Thyroid gland (tissue), 4 donors: ENCODE measurements at regions not wholly inside any gene's neighbourhood (a gene's known extent, or its start where the extent isn't known, plus 50 kb on each side); places are given as distances from the start of the nearest gene placed in this dataset.

Source experiments
- CTCF ChIP-seq, 6 experiments: fragments of 200-600 bp in 3 of 6; fragments of 450-650 bp in 3 of 6; sonication (generic) in 3 of 6; IDR thresholded peaks; one replicate each; pipeline ENCODE4 v1.5.1; 2016 to 2019; ENCODE audit warnings: antibody characterized with exemption in 6 of 6, mild to moderate bottlenecking in 2 of 6, inconsistent platforms in 1 of 6, moderate library complexity in 1 of 6
- POLR2A ChIP-seq, 2 donors: fragments of 450-650 bp; IDR thresholded peaks; one replicate each; pipeline ENCODE4 v1.6.1; 2017; ENCODE audit warnings: antibody characterized with exemption in 2 of 2, mild to moderate bottlenecking in 2 of 2, moderate library complexity in 1 of 2

GRCh38 chr6:144359783-144360182 lies 74.6 kb downstream of the UTRN start:
- no peak for TF ChIP-seq CTCF (IDR thresholded peaks at IDR 0.05)
- TF ChIP-seq POLR2A (IDR thresholded peaks at IDR 0.05), result no peak
